WI38 (cell line): ENCODE measurements at regions not wholly inside any gene's neighbourhood (a gene's known extent, or its start where the extent isn't known, plus 50 kb on each side); places are given as distances from the start of the nearest gene placed in this dataset.

Experiments
- H3K4me3 ChIP-seq: 2 replicates; pipeline ENCODE4 v1.5.1; 2011; ENCODE audit warnings: low read depth, mild to moderate bottlenecking, control low read depth, low read length
- CTCF ChIP-seq: IDR thresholded peaks from 2 replicates; pipeline ENCODE4 v1.5.1; 2012; ENCODE audit warnings: low read depth, mild to moderate bottlenecking, control low read depth, low read length

- TF ChIP-seq CTCF: no peak
- no peak overlapping the region for H3K4me3 ChIP-seq
These were observed 1358.1 kb downstream of the EFNB2 start for GRCh38 chr13:105177265-105177900.

- no peak overlapping the region for H3K4me3 ChIP-seq
- no peak for TF ChIP-seq CTCF
These were observed 1365.0 kb downstream of the EFNB2 start for GRCh38 chr13:105170438-105170837.

GRCh38 chr13:105168295-105168694 is 1367.2 kb downstream of the EFNB2 start:
- TF ChIP-seq CTCF: no peak
- H3K4me3 ChIP-seq: no peak overlapping the region

GRCh38 chr13:105167385-105167784 is 1368.1 kb downstream of the EFNB2 start:
- no peak for TF ChIP-seq CTCF
- no peak overlapping the region for H3K4me3 ChIP-seq

- H3K4me3 ChIP-seq: no peak overlapping the region
- no peak for TF ChIP-seq CTCF
These were observed 1369.9 kb downstream of the EFNB2 start for GRCh38 chr13:105165449-105166125.

- no peak for TF ChIP-seq CTCF
These were observed 1375.6 kb downstream of the EFNB2 start for GRCh38 chr13:105159841-105160240.

GRCh38 chr13:105153611-105154010 is 1381.9 kb downstream of the EFNB2 start:
- no peak overlapping the region for H3K4me3 ChIP-seq
- TF ChIP-seq CTCF: no peak

More at GRCh38 chr13:105159841-105160240, 1375.6 kb downstream of the EFNB2 start:
- no peak overlapping the region for H3K4me3 ChIP-seq
